A549 (cell line): ENCODE measurements at regions not wholly inside any gene's neighbourhood (a gene's known extent, or its start where the extent isn't known, plus 50 kb on each side); places are given as distances from the start of the nearest gene placed in this dataset.
A peak's percentile ranks its signal among the peaks of the same experiment; 100 is the strongest.

ENCODE experiments used
- ATAC-seq, 2 experiments: fragments of 200-7000 bp in 1 of 2; fragments of >200 bp in 1 of 2; cut with Nextera tagmentation in 1 of 2; cut with Tn5 transposase in 1 of 2; 3 replicates each; pipeline versions ENCODE4 v1.8.0 to v1.9.1; 2018 to 2020; ENCODE audit warnings: mild to moderate bottlenecking in 1 of 2, moderate library complexity in 1 of 2
- CTCF ChIA-PET: fragments of 300-600 bp; sonication (Branson Sonifier 250); formaldehyde crosslinking; extraction: SDS; loops from one replicate; lab custom pipeline; 2021; ENCODE audit warnings: antibody characterized with exemption, inconsistent platforms; lab: Yijun Ruan, JAX
- POLR2A ChIA-PET: fragments of 350-600 bp; formaldehyde crosslinking; extraction: SDS; loops from one replicate; lab custom pipeline; 2021; ENCODE audit warnings: antibody characterized with exemption, inconsistent platforms; lab: Yijun Ruan, JAX
- DNase-seq, 2 experiments: peaks; one replicate each; pipeline versions ENCODE4 v3.0.0 to v3.0.0-alpha.2; 2011 to 2016; ENCODE audit warnings: low read depth in 1 of 2, low spot score in 1 of 2
- FAIRE-seq: peaks from 2 replicates; lab custom pipeline; 2011; peaks lifted over from hg19 to GRCh38; lab: Jason Lieb, UNC
- H3K27ac ChIP-seq, 2 experiments: fragments of >200 bp; sonication (Bioruptor Twin); formaldehyde crosslinking; 3 replicates each; pipeline ENCODE4 v1.5.1; 2016 to 2017
- H3K4me1 ChIP-seq: fragments of >200 bp; sonication (Bioruptor Twin); formaldehyde crosslinking; 3 replicates; pipeline ENCODE4 v1.6.1; 2016
- H3K4me2 ChIP-seq: fragments of >200 bp; sonication (Bioruptor Twin); formaldehyde crosslinking; 3 replicates; pipeline ENCODE4 v1.6.1; 2016
- H3K4me3 ChIP-seq: fragments of >200 bp; sonication (Bioruptor Twin); formaldehyde crosslinking; 3 replicates; pipeline ENCODE4 v1.5.1; 2016
- H3K9me3 ChIP-seq: fragments of >200 bp; sonication (Bioruptor Twin); formaldehyde crosslinking; 3 replicates; pipeline ENCODE4 v1.6.1; 2016
- CHD2 ChIP-seq: fragments of 150-350 bp; IDR thresholded peaks from 2 replicates; pipeline ENCODE4 v1.6.1; 2014; ENCODE audit warnings: low read length; ENCODE audit not compliant: partially characterized antibody
- EP300 ChIP-seq, 2 experiments: fragments of >200 bp; sonication (Bioruptor Twin); formaldehyde crosslinking; IDR thresholded peaks; 2 replicates in 1 of 2; 3 replicates in 1 of 2; pipeline ENCODE4 v1.6.1; 2016 to 2017
- ESRRA ChIP-seq: fragments of 150-350 bp; IDR thresholded peaks from 2 replicates; pipeline ENCODE4 v1.6.1; 2014; ENCODE audit warnings: mild to moderate bottlenecking, low read length, borderline replicate concordance
- FOSB ChIP-seq: fragments of 250-450 bp; sonication (Bioruptor Pico); IDR thresholded peaks from 2 replicates; pipeline ENCODE4 v1.5.0; 2020; ENCODE audit warnings: mild to moderate bottlenecking, moderate library complexity
- FOSL2 ChIP-seq, 2 experiments: fragments of 450-650 bp in 1 of 2; fragments of >200 bp in 1 of 2; sonication (Bioruptor Twin) in 1 of 2; formaldehyde crosslinking; IDR thresholded peaks; 2 replicates each; pipeline versions ENCODE4 v1.5.0 to v1.6.1; 2016 to 2020; ENCODE audit warnings: mild to moderate bottlenecking in 1 of 2, moderate library complexity in 1 of 2
- GATA3 ChIP-seq: IDR thresholded peaks from 2 replicates; pipeline ENCODE4 v1.6.1; 2012; ENCODE audit warnings: borderline replicate concordance
- HOXB13 ChIP-seq: fragments of 250-450 bp; sonication (Bioruptor Pico); IDR thresholded peaks from 2 replicates; pipeline ENCODE4 v1.5.0; 2020; ENCODE audit warnings: low read depth, mild to moderate bottlenecking, moderate library complexity
- HOXB5 ChIP-seq: fragments of 250-450 bp; sonication (Bioruptor Pico); IDR thresholded peaks from 2 replicates; pipeline ENCODE4 v1.5.0; 2020; ENCODE audit warnings: mild to moderate bottlenecking, moderate library complexity
- JUNB ChIP-seq: fragments of >200 bp; sonication (Bioruptor Twin); formaldehyde crosslinking; IDR thresholded peaks from 2 replicates; pipeline ENCODE4 v1.6.1; 2016
- MAZ ChIP-seq: fragments of 150-350 bp; IDR thresholded peaks from 2 replicates; pipeline ENCODE4 v1.6.1; 2014; ENCODE audit warnings: antibody characterized with exemption, low read depth, low read length, borderline replicate concordance
- NFE2L2 ChIP-seq: fragments of 150-350 bp; conservative IDR thresholded peaks from 2 replicates; pipeline ENCODE4 v1.6.1; 2014; ENCODE audit warnings: low read length
- RCOR1 ChIP-seq: fragments of 150-350 bp; IDR thresholded peaks from 2 replicates; pipeline ENCODE4 v1.6.1; 2014; ENCODE audit warnings: antibody characterized with exemption, low read length, low read depth
- SMC3 ChIP-seq: fragments of >200 bp; sonication (Bioruptor Twin); formaldehyde crosslinking; IDR thresholded peaks from 3 replicates; pipeline ENCODE4 v1.6.1; 2018; ENCODE audit warnings: inconsistent platforms
- TFCP2L1 ChIP-seq: fragments of 250-450 bp; sonication (Bioruptor Pico); IDR thresholded peaks from 2 replicates; pipeline ENCODE4 v1.5.0; 2021; ENCODE audit warnings: mild to moderate bottlenecking
- ZC3H11A ChIP-seq: fragments of 450-650 bp; IDR thresholded peaks from 2 replicates; pipeline ENCODE4 v1.6.1; 2014; ENCODE audit warnings: antibody characterized with exemption, mild to moderate bottlenecking
- ZFP36 ChIP-seq: fragments of 450-650 bp; IDR thresholded peaks from 2 replicates; pipeline ENCODE4 v1.6.1; 2014; ENCODE audit warnings: borderline replicate concordance; ENCODE audit not compliant: partially characterized antibody
- ZNF302 ChIP-seq: fragments of 250-450 bp; sonication (Bioruptor Pico); IDR thresholded peaks from 2 replicates; pipeline ENCODE4 v1.9.0; 2021; ENCODE audit warnings: inconsistent platforms, mild to moderate bottlenecking, moderate library complexity
- WGBS: methylation state at CpG from one replicate; pipeline ENCODE4 v1.1.6; 2017; ENCODE audit errors: missing lambda C conversion rate; 5-methylcytosine and 5-hydroxymethylcytosine counted together
- TF ChIP-seq, protein P1 (sequence below): IDR thresholded peaks from 2 replicates; pipeline ENCODE4 v1.6.1; 2012
- TF ChIP-seq, protein P2 (sequence below): fragments of 250-450 bp; sonication (Bioruptor Pico); IDR thresholded peaks from 2 replicates; pipeline ENCODE4 v1.5.0; 2021; ENCODE audit warnings: mild to moderate bottlenecking, moderate library complexity, borderline replicate concordance
- TF ChIP-seq, protein P3 (sequence below): fragments of >200 bp; sonication (Bioruptor Twin); formaldehyde crosslinking; IDR thresholded peaks from 3 replicates; pipeline ENCODE4 v1.5.1; 2016
- TF ChIP-seq, protein P4 (sequence below): fragments of 250-450 bp; sonication (Bioruptor Pico); IDR thresholded peaks from 2 replicates; pipeline ENCODE4 v1.5.0; 2020; ENCODE audit warnings: low read depth, mild to moderate bottlenecking, moderate library complexity
- TF ChIP-seq, protein P5 (sequence below): fragments of 200-600 bp; sonication (generic); IDR thresholded peaks from 2 replicates; pipeline ENCODE4 v1.6.1; 2016; ENCODE audit warnings: antibody characterized with exemption, mild to moderate bottlenecking, moderate library complexity

DNA sequence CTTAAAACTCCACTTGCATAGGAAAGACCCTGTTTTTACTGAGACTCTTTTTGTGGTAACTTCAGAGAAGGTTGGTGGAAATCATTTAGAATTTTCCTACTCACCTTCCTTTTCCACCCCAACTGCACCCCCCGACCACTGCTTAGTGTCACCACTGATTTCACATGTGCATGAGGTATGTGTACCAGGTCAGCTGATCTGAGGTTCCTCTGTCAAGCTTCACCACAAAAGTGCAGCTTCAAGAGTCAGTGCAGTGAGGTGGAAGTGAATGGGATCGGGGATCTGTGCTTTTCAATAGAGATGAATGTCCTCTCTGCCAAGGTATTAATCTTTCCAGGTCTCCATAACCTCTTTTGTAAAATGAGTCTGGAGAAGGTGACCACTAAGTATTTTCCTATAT lies 260.5 kb upstream of the WWC1 start:
- ATAC-seq: no peak
- ChIA-PET POLR2A (no interaction called here), CTCF (interaction anchor here (0.7 to 4.3 kb wide), 3 partner anchors 13 to 189 kb away, joined by 3 to 24 read pairs (median 3); no protein-coding TSS in a partner anchor)
- H3K27ac ChIP-seq: no peak overlapping the region
- no peaks in the 10 kb centered on the region for H3K4me1 ChIP-seq
- WGBS: 0% methylated on average over 2 of the region's 2 CpGs
- TF ChIP-seq HOXB5 (CRISPR knock-in tag) (no peak), TFCP2L1 (CRISPR knock-in tag) (no peak), EP300 (IDR thresholded peaks at IDR 0.05) (no peak), NFE2L2 (no peak), ESRRA (no peak), CHD2 (no peak), ZC3H11A (no peak), SMC3 (no peak), FOSL2 (IDR thresholded peaks at IDR 0.05) (no peak), FOSL2 (CRISPR knock-in tag; IDR thresholded peaks at IDR 0.05) (no peak), HOXB13 (no peak), ZFP36 (no peak)
- TF ChIP-seq, protein P1, sequence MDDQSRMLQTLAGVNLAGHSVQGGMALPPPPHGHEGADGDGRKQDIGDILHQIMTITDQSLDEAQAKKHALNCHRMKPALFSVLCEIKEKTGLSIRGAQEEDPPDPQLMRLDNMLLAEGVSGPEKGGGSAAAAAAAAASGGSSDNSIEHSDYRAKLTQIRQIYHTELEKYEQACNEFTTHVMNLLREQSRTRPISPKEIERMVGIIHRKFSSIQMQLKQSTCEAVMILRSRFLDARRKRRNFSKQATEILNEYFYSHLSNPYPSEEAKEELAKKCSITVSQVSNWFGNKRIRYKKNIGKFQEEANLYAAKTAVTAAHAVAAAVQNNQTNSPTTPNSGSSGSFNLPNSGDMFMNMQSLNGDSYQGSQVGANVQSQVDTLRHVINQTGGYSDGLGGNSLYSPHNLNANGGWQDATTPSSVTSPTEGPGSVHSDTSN: no peak
- TF ChIP-seq, protein P2, sequence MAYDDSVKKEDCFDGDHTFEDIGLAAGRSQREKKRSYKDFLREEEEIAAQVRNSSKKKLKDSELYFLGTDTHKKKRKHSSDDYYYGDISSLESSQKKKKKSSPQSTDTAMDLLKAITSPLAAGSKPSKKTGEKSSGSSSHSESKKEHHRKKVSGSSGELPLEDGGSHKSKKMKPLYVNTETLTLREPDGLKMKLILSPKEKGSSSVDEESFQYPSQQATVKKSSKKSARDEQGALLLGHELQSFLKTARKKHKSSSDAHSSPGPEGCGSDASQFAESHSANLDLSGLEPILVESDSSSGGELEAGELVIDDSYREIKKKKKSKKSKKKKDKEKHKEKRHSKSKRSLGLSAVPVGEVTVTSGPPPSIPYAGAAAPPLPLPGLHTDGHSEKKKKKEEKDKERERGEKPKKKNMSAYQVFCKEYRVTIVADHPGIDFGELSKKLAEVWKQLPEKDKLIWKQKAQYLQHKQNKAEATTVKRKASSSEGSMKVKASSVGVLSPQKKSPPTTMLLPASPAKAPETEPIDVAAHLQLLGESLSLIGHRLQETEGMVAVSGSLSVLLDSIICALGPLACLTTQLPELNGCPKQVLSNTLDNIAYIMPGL (CRISPR knock-in tag): no peak
- TF ChIP-seq, protein P3, sequence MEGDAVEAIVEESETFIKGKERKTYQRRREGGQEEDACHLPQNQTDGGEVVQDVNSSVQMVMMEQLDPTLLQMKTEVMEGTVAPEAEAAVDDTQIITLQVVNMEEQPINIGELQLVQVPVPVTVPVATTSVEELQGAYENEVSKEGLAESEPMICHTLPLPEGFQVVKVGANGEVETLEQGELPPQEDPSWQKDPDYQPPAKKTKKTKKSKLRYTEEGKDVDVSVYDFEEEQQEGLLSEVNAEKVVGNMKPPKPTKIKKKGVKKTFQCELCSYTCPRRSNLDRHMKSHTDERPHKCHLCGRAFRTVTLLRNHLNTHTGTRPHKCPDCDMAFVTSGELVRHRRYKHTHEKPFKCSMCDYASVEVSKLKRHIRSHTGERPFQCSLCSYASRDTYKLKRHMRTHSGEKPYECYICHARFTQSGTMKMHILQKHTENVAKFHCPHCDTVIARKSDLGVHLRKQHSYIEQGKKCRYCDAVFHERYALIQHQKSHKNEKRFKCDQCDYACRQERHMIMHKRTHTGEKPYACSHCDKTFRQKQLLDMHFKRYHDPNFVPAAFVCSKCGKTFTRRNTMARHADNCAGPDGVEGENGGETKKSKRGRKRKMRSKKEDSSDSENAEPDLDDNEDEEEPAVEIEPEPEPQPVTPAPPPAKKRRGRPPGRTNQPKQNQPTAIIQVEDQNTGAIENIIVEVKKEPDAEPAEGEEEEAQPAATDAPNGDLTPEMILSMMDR: no peak
- TF ChIP-seq, protein P4, sequence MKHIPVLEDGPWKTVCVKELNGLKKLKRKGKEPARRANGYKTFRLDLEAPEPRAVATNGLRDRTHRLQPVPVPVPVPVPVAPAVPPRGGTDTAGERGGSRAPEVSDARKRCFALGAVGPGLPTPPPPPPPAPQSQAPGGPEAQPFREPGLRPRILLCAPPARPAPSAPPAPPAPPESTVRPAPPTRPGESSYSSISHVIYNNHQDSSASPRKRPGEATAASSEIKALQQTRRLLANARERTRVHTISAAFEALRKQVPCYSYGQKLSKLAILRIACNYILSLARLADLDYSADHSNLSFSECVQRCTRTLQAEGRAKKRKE (CRISPR knock-in tag): no peak
- no peak for FAIRE-seq
- no peak overlapping the region for H3K4me2 ChIP-seq
- no peak overlapping the region for H3K4me3 ChIP-seq
- H3K9me3 ChIP-seq: 0 out of 3 replicates have a peak, but pooled peaks cover 4% of the 10 kb centered on the region
- DNase-seq: no peak

DNA sequence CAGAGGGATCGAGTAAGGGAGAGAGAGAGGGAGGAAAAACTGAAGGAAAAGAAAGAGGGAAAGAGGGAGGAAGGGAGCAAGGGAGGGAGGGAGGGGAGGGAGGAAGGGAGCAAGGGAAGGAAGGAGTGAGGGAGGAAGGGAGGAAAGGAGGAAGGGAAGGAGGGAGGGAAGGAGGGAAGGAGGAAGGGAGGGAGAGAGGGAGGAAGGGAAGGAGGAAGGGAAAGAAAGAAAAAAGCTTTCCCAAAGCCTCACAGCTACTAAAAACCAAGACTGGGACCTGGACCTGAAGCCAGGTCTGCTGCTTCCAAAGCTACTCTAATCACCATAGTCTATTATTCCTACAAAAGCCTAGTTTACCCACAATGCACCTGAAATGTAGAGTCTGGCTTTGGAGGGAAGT lies 259.8 kb upstream of the WWC1 start:
- CTCF ChIA-PET: interaction anchor here (4.3 kb wide), 1 partner anchor 16 kb away, joined by 24 read pairs; no protein-coding TSS in a partner anchor
- no peak for ATAC-seq
- Histone ChIP-seq H3K4me3 (no peak overlapping the region), H3K4me2 (no peak overlapping the region), H3K4me1 (no peaks in the 10 kb centered on the region), H3K27ac (no peak overlapping the region), H3K9me3 (0 out of 3 replicates have a peak, but pooled peaks cover 4% of the 10 kb centered on the region)
- WGBS: 0% methylated on average over 1 of the region's 1 CpG
- DNase-seq: no peak
- no peak for TF ChIP-seq FOSB (CRISPR knock-in tag)
- no peak for TF ChIP-seq RCOR1
- POLR2A ChIA-PET: no interaction called here
- no peak for FAIRE-seq

DNA sequence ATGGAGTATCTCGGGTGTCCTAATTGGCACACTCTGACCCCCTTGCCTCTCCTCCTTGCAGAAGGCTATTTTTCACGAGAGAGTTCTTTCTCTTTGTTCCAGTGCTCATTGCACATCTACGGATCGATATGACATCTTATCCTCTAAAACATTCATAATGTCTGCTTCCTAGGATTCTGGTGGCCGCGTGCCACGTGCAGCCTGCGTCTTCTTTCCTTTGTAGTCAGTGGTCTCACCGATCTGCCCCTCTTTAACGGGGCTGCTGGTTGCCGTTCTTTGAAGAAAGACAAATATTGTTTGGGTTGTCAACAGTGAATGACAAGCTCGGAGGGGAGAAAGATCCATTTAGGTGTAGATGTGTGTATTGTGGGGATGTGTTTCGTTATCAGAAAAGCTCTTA lies 252.4 kb upstream of the WWC1 start:
- CTCF ChIA-PET: interaction anchor here (1.7 to 2.0 kb wide), 2 partner anchors 15 to 181 kb away, joined by 4 read pairs; no protein-coding TSS in a partner anchor
- POLR2A ChIA-PET: no interaction called here
- H3K9me3 ChIP-seq: no peaks in the 10 kb centered on the region

More for the DNA sequence above, 252.4 kb upstream of the WWC1 start:
- peak overlapping the region; percentile 50 for H3K4me2 ChIP-seq
- H3K27ac ChIP-seq: no peak overlapping the region
- WGBS: 1% methylated on average over 13 of the region's 13 CpGs
- peak overlapping the region; percentile 19; the same call in 2 of the 3 replicates for H3K4me3 ChIP-seq
- no peak for ATAC-seq
- DNase-seq: no peak
- TF ChIP-seq, protein P5, sequence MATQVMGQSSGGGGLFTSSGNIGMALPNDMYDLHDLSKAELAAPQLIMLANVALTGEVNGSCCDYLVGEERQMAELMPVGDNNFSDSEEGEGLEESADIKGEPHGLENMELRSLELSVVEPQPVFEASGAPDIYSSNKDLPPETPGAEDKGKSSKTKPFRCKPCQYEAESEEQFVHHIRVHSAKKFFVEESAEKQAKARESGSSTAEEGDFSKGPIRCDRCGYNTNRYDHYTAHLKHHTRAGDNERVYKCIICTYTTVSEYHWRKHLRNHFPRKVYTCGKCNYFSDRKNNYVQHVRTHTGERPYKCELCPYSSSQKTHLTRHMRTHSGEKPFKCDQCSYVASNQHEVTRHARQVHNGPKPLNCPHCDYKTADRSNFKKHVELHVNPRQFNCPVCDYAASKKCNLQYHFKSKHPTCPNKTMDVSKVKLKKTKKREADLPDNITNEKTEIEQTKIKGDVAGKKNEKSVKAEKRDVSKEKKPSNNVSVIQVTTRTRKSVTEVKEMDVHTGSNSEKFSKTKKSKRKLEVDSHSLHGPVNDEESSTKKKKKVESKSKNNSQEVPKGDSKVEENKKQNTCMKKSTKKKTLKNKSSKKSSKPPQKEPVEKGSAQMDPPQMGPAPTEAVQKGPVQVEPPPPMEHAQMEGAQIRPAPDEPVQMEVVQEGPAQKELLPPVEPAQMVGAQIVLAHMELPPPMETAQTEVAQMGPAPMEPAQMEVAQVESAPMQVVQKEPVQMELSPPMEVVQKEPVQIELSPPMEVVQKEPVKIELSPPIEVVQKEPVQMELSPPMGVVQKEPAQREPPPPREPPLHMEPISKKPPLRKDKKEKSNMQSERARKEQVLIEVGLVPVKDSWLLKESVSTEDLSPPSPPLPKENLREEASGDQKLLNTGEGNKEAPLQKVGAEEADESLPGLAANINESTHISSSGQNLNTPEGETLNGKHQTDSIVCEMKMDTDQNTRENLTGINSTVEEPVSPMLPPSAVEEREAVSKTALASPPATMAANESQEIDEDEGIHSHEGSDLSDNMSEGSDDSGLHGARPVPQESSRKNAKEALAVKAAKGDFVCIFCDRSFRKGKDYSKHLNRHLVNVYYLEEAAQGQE: no peak
- TF ChIP-seq HOXB13 (no peak), MAZ (no peak), JUNB (no peak), GATA3 (no peak), ZNF302 (CRISPR knock-in tag) (no peak)
- H3K4me1 ChIP-seq: 0 out of 3 replicates have a peak, but pooled peaks cover 6% of the 10 kb centered on the region
- FAIRE-seq: no peak
